ENCODE measurements at regions not wholly inside any gene's neighbourhood (a gene's known extent, or its start where the extent isn't known, plus 50 kb on each side); places are given as distances from the start of the nearest gene placed in this dataset.

DNA sequence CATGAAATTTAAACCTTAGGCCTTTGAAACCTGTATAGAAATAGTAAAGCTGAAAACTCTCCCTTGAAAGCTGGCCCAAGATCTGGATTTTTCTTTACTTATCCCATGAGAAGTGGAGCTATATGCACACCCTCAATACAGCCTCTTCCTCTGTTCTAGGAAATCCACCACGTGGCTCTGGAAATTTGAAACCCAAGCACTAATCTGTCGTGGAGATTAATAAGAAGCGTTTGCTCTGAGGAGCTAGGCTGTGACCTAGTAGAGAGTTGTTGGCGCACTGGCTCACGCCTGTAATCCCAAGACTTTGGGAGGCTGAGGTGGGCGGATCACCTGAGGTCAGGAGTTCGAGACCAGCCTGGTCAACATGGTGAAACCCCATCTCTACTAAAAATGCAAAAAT is 291.3 kb upstream of the PLXNA2 start:
- TF ChIP-seq, protein P1, sequence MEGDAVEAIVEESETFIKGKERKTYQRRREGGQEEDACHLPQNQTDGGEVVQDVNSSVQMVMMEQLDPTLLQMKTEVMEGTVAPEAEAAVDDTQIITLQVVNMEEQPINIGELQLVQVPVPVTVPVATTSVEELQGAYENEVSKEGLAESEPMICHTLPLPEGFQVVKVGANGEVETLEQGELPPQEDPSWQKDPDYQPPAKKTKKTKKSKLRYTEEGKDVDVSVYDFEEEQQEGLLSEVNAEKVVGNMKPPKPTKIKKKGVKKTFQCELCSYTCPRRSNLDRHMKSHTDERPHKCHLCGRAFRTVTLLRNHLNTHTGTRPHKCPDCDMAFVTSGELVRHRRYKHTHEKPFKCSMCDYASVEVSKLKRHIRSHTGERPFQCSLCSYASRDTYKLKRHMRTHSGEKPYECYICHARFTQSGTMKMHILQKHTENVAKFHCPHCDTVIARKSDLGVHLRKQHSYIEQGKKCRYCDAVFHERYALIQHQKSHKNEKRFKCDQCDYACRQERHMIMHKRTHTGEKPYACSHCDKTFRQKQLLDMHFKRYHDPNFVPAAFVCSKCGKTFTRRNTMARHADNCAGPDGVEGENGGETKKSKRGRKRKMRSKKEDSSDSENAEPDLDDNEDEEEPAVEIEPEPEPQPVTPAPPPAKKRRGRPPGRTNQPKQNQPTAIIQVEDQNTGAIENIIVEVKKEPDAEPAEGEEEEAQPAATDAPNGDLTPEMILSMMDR (conservative IDR thresholded peaks at IDR 0.05; ENCODE audit: low read depth in 2 of 2), result no peak
- no peak for TF ChIP-seq POLR2AphosphoS5 (IDR thresholded peaks at IDR 0.05; ENCODE audit: low read depth)
- TF ChIP-seq CREB1 (CRISPR knock-in tag; IDR thresholded peaks at IDR 0.05; ENCODE audit: low read depth), result no peak
- TF ChIP-seq EZH2phosphoT487 (IDR thresholded peaks at IDR 0.05; ENCODE audit: unreplicated experiment), result no peak
- no peak for TF ChIP-seq EZH2 (IDR thresholded peaks at IDR 0.05; ENCODE audit: low read depth, unreplicated experiment)
- no peak for TF ChIP-seq ETS1 (IDR thresholded peaks at IDR 0.05)
- no peak for TF ChIP-seq STAT1 (IDR thresholded peaks at IDR 0.05; ENCODE audit: unreplicated experiment)
- TF ChIP-seq, protein P2, sequence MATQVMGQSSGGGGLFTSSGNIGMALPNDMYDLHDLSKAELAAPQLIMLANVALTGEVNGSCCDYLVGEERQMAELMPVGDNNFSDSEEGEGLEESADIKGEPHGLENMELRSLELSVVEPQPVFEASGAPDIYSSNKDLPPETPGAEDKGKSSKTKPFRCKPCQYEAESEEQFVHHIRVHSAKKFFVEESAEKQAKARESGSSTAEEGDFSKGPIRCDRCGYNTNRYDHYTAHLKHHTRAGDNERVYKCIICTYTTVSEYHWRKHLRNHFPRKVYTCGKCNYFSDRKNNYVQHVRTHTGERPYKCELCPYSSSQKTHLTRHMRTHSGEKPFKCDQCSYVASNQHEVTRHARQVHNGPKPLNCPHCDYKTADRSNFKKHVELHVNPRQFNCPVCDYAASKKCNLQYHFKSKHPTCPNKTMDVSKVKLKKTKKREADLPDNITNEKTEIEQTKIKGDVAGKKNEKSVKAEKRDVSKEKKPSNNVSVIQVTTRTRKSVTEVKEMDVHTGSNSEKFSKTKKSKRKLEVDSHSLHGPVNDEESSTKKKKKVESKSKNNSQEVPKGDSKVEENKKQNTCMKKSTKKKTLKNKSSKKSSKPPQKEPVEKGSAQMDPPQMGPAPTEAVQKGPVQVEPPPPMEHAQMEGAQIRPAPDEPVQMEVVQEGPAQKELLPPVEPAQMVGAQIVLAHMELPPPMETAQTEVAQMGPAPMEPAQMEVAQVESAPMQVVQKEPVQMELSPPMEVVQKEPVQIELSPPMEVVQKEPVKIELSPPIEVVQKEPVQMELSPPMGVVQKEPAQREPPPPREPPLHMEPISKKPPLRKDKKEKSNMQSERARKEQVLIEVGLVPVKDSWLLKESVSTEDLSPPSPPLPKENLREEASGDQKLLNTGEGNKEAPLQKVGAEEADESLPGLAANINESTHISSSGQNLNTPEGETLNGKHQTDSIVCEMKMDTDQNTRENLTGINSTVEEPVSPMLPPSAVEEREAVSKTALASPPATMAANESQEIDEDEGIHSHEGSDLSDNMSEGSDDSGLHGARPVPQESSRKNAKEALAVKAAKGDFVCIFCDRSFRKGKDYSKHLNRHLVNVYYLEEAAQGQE (IDR thresholded peaks at IDR 0.05; ENCODE audit: unreplicated experiment), result no peak
- TF ChIP-seq JUNB (IDR thresholded peaks at IDR 0.05; ENCODE audit: unreplicated experiment), result no peak
- no peak for TF ChIP-seq ZNF114 (CRISPR knock-in tag; IDR thresholded peaks at IDR 0.05)

All from GM23338 (cell line).